ENCODE measurements at regions not wholly inside any gene's neighbourhood (a gene's known extent, or its start where the extent isn't known, plus 50 kb on each side); places are given as distances from the start of the nearest gene placed in this dataset.

DNA sequence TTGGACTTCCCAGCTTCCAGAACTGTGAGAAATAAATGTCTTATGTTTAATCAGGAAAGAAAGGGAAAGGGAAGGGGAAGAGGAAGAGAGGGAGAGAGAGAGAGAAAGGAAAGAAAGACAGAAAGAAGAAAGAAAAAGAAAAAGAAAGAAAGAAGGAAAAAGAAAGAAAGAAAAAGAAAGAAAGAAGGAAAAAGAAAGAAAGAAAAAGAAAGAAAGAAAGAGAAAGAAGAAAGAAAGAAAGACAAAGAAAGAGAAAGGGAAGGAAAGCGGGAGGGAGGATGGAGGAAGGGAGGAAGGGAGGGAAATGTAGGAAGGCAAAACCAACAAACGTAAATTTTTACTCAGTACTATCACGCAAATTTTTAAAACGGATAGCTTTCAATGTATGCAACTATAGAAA is 2281.8 kb downstream of the LRRC4C start:
- no peak overlapping the region for H3K4me3 ChIP-seq
- no peak for ATAC-seq
- no peak overlapping the region for H3K27ac ChIP-seq
- TF ChIP-seq CTCF (IDR thresholded peaks at IDR 0.05): no peak
- H3K4me1 ChIP-seq: no peaks in the 10 kb centered on the region
- intact Hi-C loops (cut with DNase I): no loop called here
- H3K27me3 ChIP-seq: no peaks in the 10 kb centered on the region
- 85 to 86% methylated on average over 4 of the region's 4 CpGs for WGBS, 2 donors
- H3K36me3 ChIP-seq: no peaks in the 10 kb centered on the region
- DNase-seq: no peak
- no peaks in the 10 kb centered on the region for H3K9me3 ChIP-seq

DNA sequence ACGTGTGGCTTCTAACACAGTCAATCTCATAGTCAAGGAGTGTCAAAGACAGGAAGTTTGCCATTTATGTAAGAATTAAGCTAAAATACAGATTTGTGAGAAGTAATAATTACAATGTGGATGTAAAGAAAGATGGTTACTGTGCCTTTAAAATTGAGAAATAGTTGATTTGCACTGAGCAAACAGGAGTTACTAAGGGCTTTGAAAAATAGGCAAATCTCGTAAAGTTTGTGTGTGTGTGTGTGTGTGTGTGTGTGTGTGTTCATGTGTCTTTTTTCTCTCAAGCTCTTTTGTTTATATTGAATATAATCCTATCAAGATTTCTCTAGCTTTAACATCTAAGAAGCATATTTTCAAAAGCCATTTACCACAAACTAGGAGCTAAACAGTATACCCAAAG is 2284.5 kb downstream of the LRRC4C start:
- no peak overlapping the region for H3K4me3 ChIP-seq
- DNase-seq: no peak
- TF ChIP-seq CTCF (IDR thresholded peaks at IDR 0.05): no peak
- H3K27me3 ChIP-seq: no peaks in the 10 kb centered on the region
- intact Hi-C loops (cut with DNase I): no loop called here
- H3K36me3 ChIP-seq: no peaks in the 10 kb centered on the region
- 49 to 56% methylated on average over 2 of the region's 2 CpGs for WGBS, 2 donors
- no peaks in the 10 kb centered on the region for H3K4me1 ChIP-seq
- no peak for ATAC-seq
- no peak overlapping the region for H3K27ac ChIP-seq
- no peaks in the 10 kb centered on the region for H3K9me3 ChIP-seq

GRCh38 chr11:39174196-39174595 is 2285.3 kb downstream of the LRRC4C start:
- no peaks in the 10 kb centered on the region for H3K9me3 ChIP-seq
- DNase-seq: no peak
- TF ChIP-seq CTCF (IDR thresholded peaks at IDR 0.05): no peak
- intact Hi-C loops (cut with DNase I): no loop called here
- H3K27ac ChIP-seq: no peak overlapping the region
- no peak for ATAC-seq
- H3K27me3 ChIP-seq: no peaks in the 10 kb centered on the region
- no peaks in the 10 kb centered on the region for H3K4me1 ChIP-seq
- H3K4me3 ChIP-seq: no peak overlapping the region
- H3K36me3 ChIP-seq: no peaks in the 10 kb centered on the region

GRCh38 chr11:39165021-39165420 is 2294.4 kb downstream of the LRRC4C start:
- intact Hi-C loops (cut with DNase I): no loop called here
- Histone ChIP-seq H3K27ac (no peak overlapping the region), H3K27me3 (no peaks in the 10 kb centered on the region), H3K4me3 (no peak overlapping the region), H3K36me3 (no peaks in the 10 kb centered on the region), H3K9me3 (no peaks in the 10 kb centered on the region), H3K4me1 (no peaks in the 10 kb centered on the region)
- ATAC-seq (no peak), DNase-seq (no peak)
- TF ChIP-seq CTCF (IDR thresholded peaks at IDR 0.05): no peak

- no peak for DNase-seq
- Histone ChIP-seq H3K4me3 (no peak overlapping the region), H3K36me3 (no peaks in the 10 kb centered on the region), H3K4me1 (no peaks in the 10 kb centered on the region), H3K9me3 (peaks cover 0 to 18% (median 0%) of the 10 kb centered on the region in 11 donors), H3K27ac (no peak overlapping the region), H3K27me3 (no peaks in the 10 kb centered on the region)
- TF ChIP-seq CTCF (IDR thresholded peaks at IDR 0.05): no peak
- intact Hi-C loops (cut with DNase I): no loop called here
- ATAC-seq: no peak
- 30 to 34% methylated on average over 1 of the region's 1 CpG for WGBS, 2 donors
These were observed 2310.2 kb downstream of the LRRC4C start for GRCh38 chr11:39149214-39149613.

All from heart right ventricle (tissue), 16 donors.